ENCODE measurements at regions not wholly inside any gene's neighbourhood (a gene's known extent, or its start where the extent isn't known, plus 50 kb on each side); places are given as distances from the start of the nearest gene placed in this dataset.

- TF ChIP-seq CTCF (IDR thresholded peaks at IDR 0.05): no peak
- TF ChIP-seq POLR2A (IDR thresholded peaks at IDR 0.05; ENCODE audit: low read depth): no peak
- no peak for TF ChIP-seq POLR2AphosphoS5 (IDR thresholded peaks at IDR 0.05)
These were observed 268.9 kb upstream of the KCNMB2 start for GRCh38 chr3:178267158-178267844.
